BJ (cell line): ENCODE measurements at regions not wholly inside any gene's neighbourhood (a gene's known extent, or its start where the extent isn't known, plus 50 kb on each side); places are given as distances from the start of the nearest gene placed in this dataset.

Experiments used
- CTCF ChIA-PET: fragments of 350-600 bp; formaldehyde crosslinking; extraction: SDS; loops from one replicate; lab custom pipeline; 2021; ENCODE audit warnings: antibody characterized with exemption, inconsistent platforms; lab: Yijun Ruan, JAX
- POLR2A ChIA-PET: fragments of 300-600 bp; sonication (Branson Sonifier 250); formaldehyde crosslinking; extraction: SDS; loops from one replicate; lab custom pipeline; 2021; ENCODE audit warnings: antibody characterized with exemption; lab: Charles Lee
- DNase-seq: peaks from one replicate; pipeline ENCODE4 v3.0.0-alpha.2; 2011; ENCODE audit warnings: low read depth
- H3K27me3 ChIP-seq: 2 replicates; pipeline ENCODE4 v1.6.0; 2011; ENCODE audit warnings: low read length; ENCODE audit not compliant: control insufficient read depth, insufficient read depth
- H3K36me3 ChIP-seq: 2 replicates; pipeline ENCODE4 v1.5.1; 2011; ENCODE audit warnings: low read length; ENCODE audit not compliant: control insufficient read depth, insufficient read depth
- H3K4me3 ChIP-seq: 2 replicates; pipeline ENCODE4 v1.5.1; 2011; ENCODE audit warnings: low read depth, mild to moderate bottlenecking, control low read depth, low read length
- CTCF ChIP-seq: IDR thresholded peaks from 2 replicates; pipeline ENCODE4 v1.5.1; 2011; ENCODE audit warnings: low read depth, mild to moderate bottlenecking, control low read depth, inconsistent platforms, low read length, moderate library complexity; ENCODE audit not compliant: insufficient read depth

- Histone ChIP-seq H3K36me3 (no peaks in the 10 kb centered on the region), H3K4me3 (no peak overlapping the region), H3K27me3 (no peaks in the 10 kb centered on the region; the same call in 1 of the 2 replicates)
- no peak for TF ChIP-seq CTCF
- no peak for DNase-seq
- POLR2A ChIA-PET: no interaction called here
- CTCF ChIA-PET: interaction anchor here (1.6 kb wide), 1 partner anchor 89 kb away, joined by 7 read pairs; no protein-coding TSS in a partner anchor
These were observed 62.8 kb upstream of the MYL10 start for GRCh38 chr7:101691822-101692384.

- Histone ChIP-seq H3K36me3 (no peaks in the 10 kb centered on the region), H3K27me3 (peaks cover 1% of the 10 kb centered on the region; the same call in 1 of the 2 replicates), H3K4me3 (no peak overlapping the region)
- no peak for DNase-seq
- CTCF ChIA-PET: interaction anchor here (0.6 to 1.6 kb wide), 3 partner anchors 90 to 163 kb away, joined by 3 to 7 read pairs (median 6); no protein-coding TSS in a partner anchor
- POLR2A ChIA-PET: interaction anchor here (0.7 kb wide), 1 partner anchor 138 kb away, joined by 9 read pairs; no protein-coding TSS in a partner anchor
- TF ChIP-seq CTCF: no peak
These were observed 64.5 kb upstream of the MYL10 start for GRCh38 chr7:101693498-101694091.

- Histone ChIP-seq H3K36me3 (no peaks in the 10 kb centered on the region), H3K4me3 (no peak overlapping the region), H3K27me3 (peaks cover 4% of the 10 kb centered on the region)
- ChIA-PET POLR2A (no interaction called here), CTCF (interaction anchor here (0.6 to 1.6 kb wide), 3 partner anchors 10 to 115 kb away, joined by 3 read pairs; no protein-coding TSS in a partner anchor)
- TF ChIP-seq CTCF: no peak
- no peak for DNase-seq
These were observed 69.9 kb upstream of the MYL10 start for GRCh38 chr7:101698964-101699363.

- no peak overlapping the region for H3K4me3 ChIP-seq
- CTCF ChIA-PET: interaction anchor here (0.6 to 1.6 kb wide), 3 partner anchors 10 to 115 kb away, joined by 3 read pairs; no protein-coding TSS in a partner anchor
- no peak for TF ChIP-seq CTCF
- peaks cover 4% of the 10 kb centered on the region for H3K27me3 ChIP-seq
- DNase-seq: no peak
- POLR2A ChIA-PET: no interaction called here
- no peaks in the 10 kb centered on the region for H3K36me3 ChIP-seq
These were observed 70.3 kb upstream of the MYL10 start for GRCh38 chr7:101699399-101699798.
